ENCODE measurements at regions not wholly inside any gene's neighbourhood (a gene's known extent, or its start where the extent isn't known, plus 50 kb on each side); places are given as distances from the start of the nearest gene placed in this dataset.

- Histone ChIP-seq H3K27ac (replicated peaks) (no peak overlapping the region), H3K4me3 (replicated peaks; ENCODE audit: insufficient read depth, low read length) (no peak overlapping the region), H3K27me3 (ENCODE audit: insufficient read depth, poor library complexity, severe bottlenecking) (no peaks in the 10 kb centered on the region)
- no peak for TF ChIP-seq GABPA (IDR thresholded peaks at IDR 0.05; ENCODE audit: low read depth)
- TF ChIP-seq POLR2AphosphoS5 (IDR thresholded peaks at IDR 0.05; ENCODE audit: low read depth): no peak
- no peak for TF ChIP-seq REST (IDR thresholded peaks at IDR 0.05; ENCODE audit: insufficient replicate concordance, low read depth)
- TF ChIP-seq SPI1 (IDR thresholded peaks at IDR 0.05; ENCODE audit: borderline replicate concordance, low read depth): no peak
- TF ChIP-seq CTCF (IDR thresholded peaks at IDR 0.05; ENCODE audit: insufficient read depth, low read length): no peak
- DNase-seq (ENCODE audit: low read depth in 1 of 2, low spot score in 1 of 2): no peak
Observed at GRCh38 chr7:118771672-118772071, 547.2 kb downstream of the ANKRD7 start.

GRCh38 chr7:118777308-118777707 lies 552.8 kb downstream of the ANKRD7 start:
- TF ChIP-seq SPI1 (IDR thresholded peaks at IDR 0.05; ENCODE audit: borderline replicate concordance, low read depth) (no peak), REST (IDR thresholded peaks at IDR 0.05; ENCODE audit: insufficient replicate concordance, low read depth) (no peak), POLR2AphosphoS5 (IDR thresholded peaks at IDR 0.05; ENCODE audit: low read depth) (no peak), GABPA (IDR thresholded peaks at IDR 0.05; ENCODE audit: low read depth) (no peak), CTCF (IDR thresholded peaks at IDR 0.05; ENCODE audit: insufficient read depth, low read length) (no peak)
- no peak for DNase-seq (ENCODE audit: low read depth in 1 of 2, low spot score in 1 of 2)
- Histone ChIP-seq H3K27me3 (ENCODE audit: insufficient read depth, poor library complexity, severe bottlenecking) (no peaks in the 10 kb centered on the region), H3K4me3 (replicated peaks; ENCODE audit: insufficient read depth, low read length) (no peak overlapping the region), H3K27ac (replicated peaks) (no peak overlapping the region)

- TF ChIP-seq GABPA (IDR thresholded peaks at IDR 0.05; ENCODE audit: low read depth): no peak
- TF ChIP-seq POLR2AphosphoS5 (IDR thresholded peaks at IDR 0.05; ENCODE audit: low read depth): no peak
- no peak for TF ChIP-seq REST (IDR thresholded peaks at IDR 0.05; ENCODE audit: insufficient replicate concordance, low read depth)
- TF ChIP-seq CTCF (IDR thresholded peaks at IDR 0.05; ENCODE audit: insufficient read depth, low read length): no peak
- TF ChIP-seq SPI1 (IDR thresholded peaks at IDR 0.05; ENCODE audit: borderline replicate concordance, low read depth): no peak
- H3K27me3 ChIP-seq (ENCODE audit: insufficient read depth, poor library complexity, severe bottlenecking): no peaks in the 10 kb centered on the region
- DNase-seq (ENCODE audit: low read depth in 1 of 2, low spot score in 1 of 2): no peak
- no peak overlapping the region for H3K27ac ChIP-seq (replicated peaks)
- H3K4me3 ChIP-seq (replicated peaks; ENCODE audit: insufficient read depth, low read length): no peak overlapping the region
Observed at GRCh38 chr7:118792682-118793081, 568.2 kb downstream of the ANKRD7 start.
